Trophoblast cell (in vitro differentiated cells and primary cell): ENCODE measurements at regions not wholly inside any gene's neighbourhood (a gene's known extent, or its start where the extent isn't known, plus 50 kb on each side); places are given as distances from the start of the nearest gene placed in this dataset.

ENCODE experiments used
- DNase-seq, 2 donors: peaks; one replicate each; pipeline ENCODE4 v3.0.0-alpha.2; 2016
- H2AFZ ChIP-seq: 2 replicates; pipeline ENCODE4 v1.6.1; 2013; ENCODE audit warnings: low read length, moderate library complexity, mild to moderate bottlenecking; ENCODE audit not compliant: insufficient read depth, poor library complexity
- H2AK5ac ChIP-seq: 2 replicates; pipeline ENCODE4 v1.6.1; 2013; ENCODE audit warnings: mild to moderate bottlenecking, low read length
- H2BK120ac ChIP-seq: 2 replicates; pipeline ENCODE4 v1.6.1; 2013; ENCODE audit warnings: low read length, mild to moderate bottlenecking, moderate library complexity; ENCODE audit not compliant: insufficient read depth, poor library complexity
- H2BK12ac ChIP-seq: 2 replicates; pipeline ENCODE4 v1.6.1; 2013; ENCODE audit warnings: mild to moderate bottlenecking, low read length, moderate library complexity
- H2BK5ac ChIP-seq: 2 replicates; pipeline ENCODE4 v1.6.1; 2013; ENCODE audit warnings: low read length, low read depth, moderate library complexity, mild to moderate bottlenecking; ENCODE audit not compliant: poor library complexity
- H3K14ac ChIP-seq: 2 replicates; pipeline ENCODE4 v1.6.1; 2013; ENCODE audit warnings: mild to moderate bottlenecking, low read length
- H3K18ac ChIP-seq: 2 replicates; pipeline ENCODE4 v1.6.1; 2013; ENCODE audit warnings: mild to moderate bottlenecking, low read length
- H3K23ac ChIP-seq: 2 replicates; pipeline ENCODE4 v1.6.1; 2013; ENCODE audit warnings: low read length
- H3K27ac ChIP-seq: 2 replicates; pipeline ENCODE4 v1.5.1; 2013; ENCODE audit warnings: low read depth, mild to moderate bottlenecking, inconsistent platforms, low read length, moderate library complexity
- H3K27me3 ChIP-seq: 2 replicates; pipeline ENCODE4 v1.6.1; 2013; ENCODE audit warnings: inconsistent platforms, mild to moderate bottlenecking, low read length, moderate library complexity; ENCODE audit not compliant: insufficient read depth
- H3K36me3 ChIP-seq, 2 experiments: 1 replicate in 1 of 2; 2 replicates in 1 of 2; pipeline ENCODE4 v1.6.1; 2013; ENCODE audit warnings: low read length in 2 of 2, mild to moderate bottlenecking in 2 of 2, moderate library complexity in 1 of 2; ENCODE audit not compliant: insufficient read depth in 2 of 2, control insufficient read depth in 1 of 2
- H3K4ac ChIP-seq: 2 replicates; pipeline ENCODE4 v1.6.1; 2013; ENCODE audit warnings: low read depth, mild to moderate bottlenecking, low read length, moderate library complexity
- H3K4me1 ChIP-seq, 2 experiments: 1 replicate in 1 of 2; 2 replicates in 1 of 2; pipeline ENCODE4 v1.6.1; 2013; ENCODE audit warnings: low read length in 2 of 2, mild to moderate bottlenecking in 2 of 2, moderate library complexity in 1 of 2; ENCODE audit not compliant: insufficient read depth in 2 of 2, control insufficient read depth in 1 of 2
- H3K4me2 ChIP-seq: 2 replicates; pipeline ENCODE4 v1.6.1; 2013; ENCODE audit warnings: inconsistent platforms, mild to moderate bottlenecking, low read length, moderate library complexity
- H3K4me3 ChIP-seq: 2 replicates; pipeline ENCODE4 v1.5.1; 2013; ENCODE audit warnings: mild to moderate bottlenecking, low read depth, low read length, inconsistent platforms
- H3K79me1 ChIP-seq: one replicate; pipeline ENCODE4 v1.6.1; 2013; ENCODE audit warnings: low read length
- H3K79me2 ChIP-seq: 2 replicates; pipeline ENCODE4 v1.6.1; 2013; ENCODE audit warnings: low read length, mild to moderate bottlenecking; ENCODE audit not compliant: control insufficient read depth, insufficient read depth, poor library complexity
- H3K9ac ChIP-seq: 2 replicates; pipeline ENCODE4 v1.6.1; 2013; ENCODE audit warnings: mild to moderate bottlenecking, low read length
- H3K9me3 ChIP-seq: 2 replicates; pipeline ENCODE4 v1.6.1; 2013; ENCODE audit warnings: low read depth, mild to moderate bottlenecking, control low read depth, inconsistent platforms, low read length; ENCODE audit not compliant: insufficient read depth
- H4K12ac ChIP-seq: 2 replicates; pipeline ENCODE4 v1.6.1; 2013; ENCODE audit warnings: low read depth, mild to moderate bottlenecking, low read length, moderate library complexity
- H4K8ac ChIP-seq: 2 replicates; pipeline ENCODE4 v1.6.1; 2013; ENCODE audit warnings: low read depth, mild to moderate bottlenecking, low read length, moderate library complexity
- H4K91ac ChIP-seq: one replicate; pipeline ENCODE4 v1.6.1; 2013; ENCODE audit warnings: low read depth, mild to moderate bottlenecking, low read length, moderate library complexity
- WGBS: extraction: QIAGEN DNeasy Blood & Tissue Kit; methylation state at CpG from one replicate; pipeline ENCODE4 v1.1.7; 2013; ENCODE audit warnings: missing lambda C conversion rate; ENCODE audit not compliant: insufficient read length, insufficient coverage; ENCODE audit errors: extremely low coverage; 5-methylcytosine and 5-hydroxymethylcytosine counted together

DNA sequence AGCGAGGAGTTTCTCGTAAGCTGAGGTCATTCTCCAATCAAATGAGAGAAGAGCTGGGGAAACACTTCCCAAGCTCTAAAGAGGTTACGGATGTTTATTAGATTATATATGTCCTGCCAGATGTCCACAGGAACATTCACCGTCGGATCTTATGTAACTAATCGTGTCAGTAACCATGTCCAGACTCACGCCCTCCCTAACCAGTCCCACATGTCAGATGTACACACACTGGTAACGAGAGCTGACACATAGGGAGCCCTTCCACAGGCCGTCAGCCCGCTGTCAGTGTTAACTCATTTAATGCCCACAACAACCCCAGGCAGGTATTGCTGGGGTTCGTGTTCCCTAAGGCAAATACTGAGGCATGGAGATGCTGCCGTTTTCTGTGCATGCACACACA lies 223.7 kb upstream of the RTL1 start:
- DNase-seq = no peak
- WGBS = no CpG with 5 or more reads among the region's 12 CpGs
- Histone ChIP-seq H4K91ac (no peak overlapping the region), H3K4me2 (no peak overlapping the region), H3K18ac (no peak overlapping the region), H4K12ac (no peak overlapping the region), H3K36me3 (no peaks in the 10 kb centered on the region), H3K14ac (no peak overlapping the region), H3K4me1 (no peaks in the 10 kb centered on the region), H2BK5ac (no peak overlapping the region), H3K4ac (no peak overlapping the region), H3K79me1 (no peaks in the 10 kb centered on the region), H3K4me3 (no peak overlapping the region), H3K9me3 (peaks cover 3% of the 10 kb centered on the region), H3K79me2 (no peaks in the 10 kb centered on the region), H3K27me3 (no peaks in the 10 kb centered on the region), H2AK5ac (no peak overlapping the region), H2BK120ac (no peak overlapping the region), H3K23ac (no peak overlapping the region), H2AFZ (no peak overlapping the region), H2BK12ac (no peak overlapping the region), H4K8ac (no peak overlapping the region), H3K9ac (no peak overlapping the region), H3K27ac (no peak overlapping the region)

DNA sequence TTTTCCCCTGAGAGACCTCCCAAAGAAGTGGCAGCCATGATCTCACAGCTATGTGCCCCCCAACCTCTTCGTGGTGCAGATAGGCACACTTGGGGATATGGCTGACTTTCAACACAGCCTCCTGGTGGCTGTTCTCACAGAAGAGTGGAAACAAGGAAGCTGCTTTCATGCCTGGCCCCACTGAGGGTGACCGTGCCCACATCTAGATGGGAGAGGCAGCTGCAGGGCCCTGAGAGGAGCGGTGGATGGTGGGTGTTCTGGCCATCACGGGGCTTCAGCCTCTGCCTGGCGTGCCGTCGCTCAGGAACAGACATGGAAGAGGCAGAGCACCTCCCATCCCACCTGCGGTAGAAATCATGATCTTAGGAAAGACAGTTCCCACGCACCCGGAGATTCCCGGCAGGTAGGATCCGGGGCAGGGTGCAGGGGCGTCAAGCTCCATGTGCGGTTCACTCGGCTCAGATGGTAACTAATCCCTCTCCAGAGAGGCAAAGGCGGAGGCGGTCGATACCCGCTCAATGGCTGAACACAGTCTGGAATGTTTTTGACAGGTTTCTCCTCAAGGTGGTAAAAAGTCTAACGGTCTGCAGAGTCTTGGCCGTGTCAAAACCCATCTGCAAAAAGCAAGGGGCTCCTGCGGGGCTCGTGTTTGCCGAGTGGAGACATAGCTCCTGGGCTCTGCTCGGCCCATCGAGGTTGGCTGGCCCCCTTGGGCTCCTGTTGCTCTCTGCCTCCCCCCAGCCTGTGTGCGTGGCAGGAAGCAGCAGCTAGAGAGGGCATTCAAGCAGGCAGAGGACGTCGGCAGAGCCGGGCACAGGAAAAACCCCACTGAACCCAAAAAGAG lies 225.2 kb upstream of the RTL1 start:
- no peak overlapping the region for H2BK120ac ChIP-seq
- no peak overlapping the region for H3K4me2 ChIP-seq
- H3K36me3 ChIP-seq = no peaks in the 10 kb centered on the region
- no peak overlapping the region for H3K9ac ChIP-seq
- no peak overlapping the region for H2BK12ac ChIP-seq
- no peak overlapping the region for H3K23ac ChIP-seq
- no peak overlapping the region for H2BK5ac ChIP-seq
- H3K4me3 ChIP-seq = no peak overlapping the region
- no peak overlapping the region for H4K8ac ChIP-seq
- H3K79me1 ChIP-seq = no peaks in the 10 kb centered on the region
- no peaks in the 10 kb centered on the region for H3K27me3 ChIP-seq
- H3K14ac ChIP-seq = no peak overlapping the region
- no peak overlapping the region for H2AK5ac ChIP-seq
- H3K4me1 ChIP-seq = no peaks in the 10 kb centered on the region
- H3K18ac ChIP-seq = no peak overlapping the region
- no peak overlapping the region for H4K91ac ChIP-seq
- DNase-seq = no peak
- no peaks in the 10 kb centered on the region for H3K79me2 ChIP-seq
- H4K12ac ChIP-seq = no peak overlapping the region
- H3K9me3 ChIP-seq = peaks cover 3% of the 10 kb centered on the region
- WGBS = no CpG with 5 or more reads among the region's 30 CpGs
- H2AFZ ChIP-seq = no peak overlapping the region
- no peak overlapping the region for H3K27ac ChIP-seq
- H3K4ac ChIP-seq = no peak overlapping the region

DNA sequence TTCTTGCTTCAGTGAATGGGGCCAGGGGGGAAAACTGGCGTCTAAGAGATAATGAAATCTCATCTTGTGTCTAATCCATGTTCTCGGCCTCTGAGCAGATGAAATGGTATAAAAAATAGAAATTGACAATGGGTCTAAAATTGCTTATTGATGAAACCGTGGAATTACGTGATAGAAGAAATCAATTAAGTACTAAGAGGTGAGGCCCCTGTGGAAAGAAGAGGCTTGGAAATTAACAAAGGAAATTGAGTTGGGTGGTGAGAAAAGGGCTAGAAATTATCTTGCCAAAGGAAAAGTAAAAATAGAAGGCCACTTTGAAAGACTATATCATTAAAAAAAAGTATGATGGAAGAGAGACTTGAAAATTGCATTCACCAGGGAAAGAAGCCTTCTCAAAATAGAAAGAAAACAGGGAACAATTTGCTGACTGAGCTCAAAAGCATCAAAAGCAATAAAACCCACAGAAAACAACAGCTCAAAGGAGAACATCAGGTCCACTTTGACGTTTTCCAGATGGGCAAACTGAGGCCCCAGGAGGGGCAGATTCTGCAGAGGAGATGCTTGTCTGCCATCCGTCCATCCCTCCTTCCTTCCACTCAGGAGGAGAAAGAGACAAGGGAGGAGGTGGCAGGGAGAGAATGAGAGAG lies 226.1 kb upstream of the RTL1 start:
- no peak overlapping the region for H4K12ac ChIP-seq
- no peak overlapping the region for H2BK5ac ChIP-seq
- H3K27ac ChIP-seq = no peak overlapping the region
- no peak overlapping the region for H2BK12ac ChIP-seq
- no peak overlapping the region for H3K18ac ChIP-seq
- no peak overlapping the region for H3K4me2 ChIP-seq
- no peaks in the 10 kb centered on the region for H3K36me3 ChIP-seq
- H2AFZ ChIP-seq = no peak overlapping the region
- no peaks in the 10 kb centered on the region for H3K79me2 ChIP-seq
- no peak overlapping the region for H3K23ac ChIP-seq
- H4K91ac ChIP-seq = no peak overlapping the region
- H3K9me3 ChIP-seq = peaks cover 3% of the 10 kb centered on the region
- no peak overlapping the region for H3K14ac ChIP-seq
- WGBS = no CpG with 5 or more reads among the region's 6 CpGs
- no peak for DNase-seq
- no peak overlapping the region for H2AK5ac ChIP-seq
- H3K4me3 ChIP-seq = no peak overlapping the region
- H3K79me1 ChIP-seq = no peaks in the 10 kb centered on the region
- H3K4me1 ChIP-seq = no peaks in the 10 kb centered on the region
- H3K27me3 ChIP-seq = no peaks in the 10 kb centered on the region
- H2BK120ac ChIP-seq = no peak overlapping the region
- H4K8ac ChIP-seq = no peak overlapping the region
- no peak overlapping the region for H3K4ac ChIP-seq
- H3K9ac ChIP-seq = no peak overlapping the region

DNA sequence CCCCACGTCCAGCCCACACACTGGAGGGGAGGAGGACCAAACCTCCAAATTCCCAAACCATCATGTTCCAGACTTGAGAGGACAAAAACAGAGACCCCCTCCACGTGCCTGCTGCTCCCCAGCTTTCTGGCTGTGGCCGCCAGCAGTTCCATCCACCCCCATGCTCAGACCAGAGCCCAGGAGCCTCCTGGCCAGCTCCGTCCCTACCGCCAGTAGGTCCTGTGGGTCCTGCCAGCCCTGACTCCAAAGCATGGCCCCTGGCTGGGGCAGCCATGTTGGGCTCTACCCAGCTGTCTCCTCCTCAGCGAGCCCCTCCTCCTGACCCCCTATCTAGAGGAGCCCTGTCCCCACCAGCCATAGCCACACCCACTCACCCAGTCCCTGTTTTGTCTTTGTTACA lies 227.3 kb upstream of the RTL1 start:
- H3K79me2 ChIP-seq = no peaks in the 10 kb centered on the region
- H4K12ac ChIP-seq = no peak overlapping the region
- H3K27me3 ChIP-seq = no peaks in the 10 kb centered on the region
- no peak overlapping the region for H3K9ac ChIP-seq
- no peak overlapping the region for H2BK120ac ChIP-seq
- DNase-seq = no peak
- H2BK12ac ChIP-seq = no peak overlapping the region
- H3K14ac ChIP-seq = no peak overlapping the region
- no peak overlapping the region for H2AK5ac ChIP-seq
- no peak overlapping the region for H3K4me2 ChIP-seq
- peaks cover 3% of the 10 kb centered on the region for H3K9me3 ChIP-seq
- H3K18ac ChIP-seq = no peak overlapping the region
- H3K4me3 ChIP-seq = no peak overlapping the region
- no peak overlapping the region for H4K91ac ChIP-seq
- H3K36me3 ChIP-seq = no peaks in the 10 kb centered on the region
- no peak overlapping the region for H4K8ac ChIP-seq
- no peak overlapping the region for H3K4ac ChIP-seq
- no peak overlapping the region for H3K23ac ChIP-seq
- no peak overlapping the region for H2BK5ac ChIP-seq
- no peaks in the 10 kb centered on the region for H3K79me1 ChIP-seq
- WGBS = no CpG with 5 or more reads among the region's 6 CpGs
- H3K27ac ChIP-seq = no peak overlapping the region
- no peaks in the 10 kb centered on the region for H3K4me1 ChIP-seq
- no peak overlapping the region for H2AFZ ChIP-seq
